Testis (tissue), 2 donors: ENCODE measurements at regions not wholly inside any gene's neighbourhood (a gene's known extent, or its start where the extent isn't known, plus 50 kb on each side); places are given as distances from the start of the nearest gene placed in this dataset.

Experiments used
- CTCF ChIP-seq, 3 experiments: fragments of 450-650 bp in 2 of 3; fragments of 200-600 bp in 1 of 3; sonication (generic) in 1 of 3; IDR thresholded peaks; one replicate each; pipeline ENCODE4 v1.5.1; 2016 to 2019; ENCODE audit warnings: antibody characterized with exemption in 3 of 3, mild to moderate bottlenecking in 2 of 3, moderate library complexity in 1 of 3
- POLR2A ChIP-seq: fragments of 450-650 bp; IDR thresholded peaks from one replicate; pipeline ENCODE4 v1.6.1; 2017; ENCODE audit warnings: antibody characterized with exemption, mild to moderate bottlenecking, moderate library complexity

- TF ChIP-seq CTCF (IDR thresholded peaks at IDR 0.05) (no peak), POLR2A (no peak)
Measured at GRCh38 chr5:91787718-91788117, 404.6 kb upstream of the ARRDC3 start.
